T-helper 1 cell treated with Interleukin-12 subunit alpha and Interleukin-12 subunit beta and Interleukin-4 antibody, amounts not matched to agents 30 μg/mL and 1 μg/mL, for 36 hours (primary cell): ENCODE measurements at regions not wholly inside any gene's neighbourhood (a gene's known extent, or its start where the extent isn't known, plus 50 kb on each side); places are given as distances from the start of the nearest gene placed in this dataset.

Experiments used
- H3K27ac Mint-ChIP-seq: one replicate; pipeline ENCODE4 v1.8.0; 2021; ENCODE audit warnings: mild to moderate bottlenecking, mixed read lengths
- H3K27me3 Mint-ChIP-seq: one replicate; pipeline ENCODE4 v1.8.0; 2021; ENCODE audit warnings: low read depth, mixed read lengths
- H3K36me3 Mint-ChIP-seq: one replicate; pipeline ENCODE4 v1.8.0; 2021; ENCODE audit warnings: low read depth, mixed read lengths
- H3K4me1 Mint-ChIP-seq: one replicate; pipeline ENCODE4 v1.8.0; 2021; ENCODE audit warnings: low read depth, mixed read lengths
- H3K4me3 Mint-ChIP-seq: one replicate; pipeline ENCODE4 v1.8.0; 2021; ENCODE audit warnings: mild to moderate bottlenecking, moderate library complexity, mixed read lengths
- H3K9me3 Mint-ChIP-seq: one replicate; pipeline ENCODE4 v1.8.0; 2021; ENCODE audit warnings: mixed read lengths

DNA sequence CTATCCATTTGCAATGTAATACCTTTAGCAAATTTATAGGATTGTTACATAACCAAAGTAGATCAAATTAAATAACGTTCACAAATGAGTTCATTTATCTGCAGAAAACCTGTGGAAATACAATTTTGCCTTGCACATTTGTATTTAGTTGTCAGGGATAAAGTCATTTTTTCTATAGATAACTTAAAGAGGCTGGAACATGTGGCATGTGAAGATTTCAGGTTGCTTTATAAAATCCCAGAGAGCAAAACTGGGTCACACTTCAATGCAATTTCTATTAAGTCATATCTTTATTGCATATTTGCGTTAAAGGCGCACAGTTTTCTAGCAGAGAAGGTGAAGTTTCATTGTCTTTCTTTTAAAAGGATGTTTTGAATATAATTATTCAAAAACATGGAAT lies 342.4 kb downstream of the USP25 start:
- H3K9me3 Mint-ChIP-seq, result no peaks in the 10 kb centered on the region
- H3K27ac Mint-ChIP-seq, result no peak overlapping the region
- H3K4me1 Mint-ChIP-seq, result no peaks in the 10 kb centered on the region
- no peak overlapping the region for H3K4me3 Mint-ChIP-seq
- no peaks in the 10 kb centered on the region for H3K27me3 Mint-ChIP-seq
- no peaks in the 10 kb centered on the region for H3K36me3 Mint-ChIP-seq

DNA sequence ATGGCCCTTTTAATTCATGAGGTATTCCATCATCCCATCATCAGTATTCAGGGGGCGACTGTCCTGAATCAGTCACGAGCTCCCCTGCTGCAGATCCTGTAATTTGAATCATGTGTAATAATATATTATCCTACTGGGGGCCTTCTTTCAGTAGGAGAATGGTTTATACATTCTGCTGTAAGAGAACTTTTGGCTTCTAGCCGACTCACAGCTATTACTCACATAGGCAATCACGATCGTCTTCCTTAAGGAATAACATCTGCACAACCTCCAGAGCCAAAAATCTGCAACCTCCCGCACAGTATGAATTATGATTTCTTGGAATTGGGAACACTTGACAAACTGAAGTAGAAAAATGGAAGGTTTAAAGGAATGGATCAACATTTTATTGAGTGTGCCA lies 343.0 kb downstream of the USP25 start:
- Mint-ChIP-seq H3K27me3 (no peaks in the 10 kb centered on the region), H3K36me3 (no peaks in the 10 kb centered on the region), H3K9me3 (no peaks in the 10 kb centered on the region), H3K27ac (no peak overlapping the region), H3K4me3 (no peak overlapping the region), H3K4me1 (no peaks in the 10 kb centered on the region)

DNA sequence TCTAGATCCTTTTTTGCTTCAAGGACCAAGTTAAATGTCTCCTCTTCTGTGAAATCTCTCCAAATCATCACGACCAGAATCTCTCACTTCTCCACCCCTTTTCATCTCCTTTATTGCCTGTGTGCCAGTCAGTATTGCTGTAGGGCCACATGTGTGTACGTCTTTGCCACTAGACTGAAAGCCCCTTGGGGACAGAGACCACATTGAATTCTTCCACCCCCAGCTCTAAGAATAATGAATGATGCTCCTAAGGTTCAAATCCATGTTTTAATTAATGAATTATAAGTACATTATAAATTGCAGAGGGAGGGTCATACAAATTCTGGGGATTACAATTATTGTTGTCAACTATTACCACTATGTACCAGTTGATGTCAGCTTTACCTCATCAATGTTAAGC lies 343.8 kb downstream of the USP25 start:
- no peak overlapping the region for H3K27ac Mint-ChIP-seq
- H3K9me3 Mint-ChIP-seq, result no peaks in the 10 kb centered on the region
- H3K4me3 Mint-ChIP-seq, result no peak overlapping the region
- no peaks in the 10 kb centered on the region for H3K36me3 Mint-ChIP-seq
- no peaks in the 10 kb centered on the region for H3K4me1 Mint-ChIP-seq
- H3K27me3 Mint-ChIP-seq, result no peaks in the 10 kb centered on the region

DNA sequence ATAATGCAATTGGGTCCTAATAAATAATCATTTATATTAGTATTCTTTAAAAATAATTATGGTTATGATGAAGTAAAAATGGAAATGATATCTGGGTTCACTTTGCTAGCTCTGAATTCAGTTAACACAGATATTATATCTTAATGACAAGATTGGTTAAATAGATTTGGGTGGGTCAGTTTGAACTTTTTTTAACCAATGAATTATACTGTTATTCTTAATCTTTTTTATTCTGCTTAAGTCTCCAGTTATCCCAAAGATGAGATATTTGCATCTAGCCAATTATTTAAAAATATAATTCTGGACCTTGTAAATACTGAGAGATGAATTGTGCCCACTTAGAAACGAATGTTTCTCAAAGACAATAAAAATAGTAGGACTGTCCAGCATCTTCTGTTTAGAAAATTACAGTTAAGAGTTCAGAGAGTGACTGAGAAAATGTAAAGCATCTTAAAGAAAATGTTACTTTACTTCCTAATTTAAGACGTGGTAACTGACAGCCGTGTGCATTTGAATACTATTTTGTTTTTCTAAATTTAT lies 345.2 kb downstream of the USP25 start:
- H3K4me1 Mint-ChIP-seq, result no peaks in the 10 kb centered on the region
- H3K9me3 Mint-ChIP-seq, result no peaks in the 10 kb centered on the region
- no peaks in the 10 kb centered on the region for H3K36me3 Mint-ChIP-seq
- no peak overlapping the region for H3K27ac Mint-ChIP-seq
- H3K27me3 Mint-ChIP-seq, result no peaks in the 10 kb centered on the region
- H3K4me3 Mint-ChIP-seq, result no peak overlapping the region

DNA sequence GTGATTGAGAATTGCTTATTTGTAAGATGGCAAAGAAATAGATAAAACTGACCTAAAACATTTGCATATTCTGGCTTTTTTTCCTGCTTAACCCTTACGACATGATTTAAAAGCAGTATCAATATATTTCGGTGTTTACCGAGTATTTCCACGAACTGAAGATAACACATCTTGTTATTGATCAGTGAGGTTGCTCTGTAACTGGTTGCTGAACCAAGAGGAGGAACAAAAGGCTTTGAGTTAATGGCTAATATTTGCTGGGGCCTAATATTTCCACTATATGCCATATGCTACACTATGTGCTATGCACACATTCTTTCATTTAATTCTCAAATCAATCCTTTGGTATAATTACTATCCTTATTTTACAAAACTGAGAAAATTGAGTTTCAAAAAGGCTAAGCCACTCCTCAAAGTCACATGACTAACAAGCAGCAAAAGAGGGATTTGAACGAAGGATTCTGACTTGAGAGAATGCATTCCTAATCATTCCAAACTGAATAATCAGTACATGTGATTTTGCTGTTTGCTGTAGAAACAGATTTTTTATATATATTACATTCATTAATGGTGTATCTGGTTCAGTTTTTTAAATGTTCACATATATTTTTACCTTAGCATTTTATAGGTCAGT lies 346.0 kb downstream of the USP25 start:
- no peaks in the 10 kb centered on the region for H3K36me3 Mint-ChIP-seq
- no peaks in the 10 kb centered on the region for H3K9me3 Mint-ChIP-seq
- H3K4me3 Mint-ChIP-seq, result no peak overlapping the region
- no peaks in the 10 kb centered on the region for H3K4me1 Mint-ChIP-seq
- H3K27me3 Mint-ChIP-seq, result no peaks in the 10 kb centered on the region
- H3K27ac Mint-ChIP-seq, result no peak overlapping the region

DNA sequence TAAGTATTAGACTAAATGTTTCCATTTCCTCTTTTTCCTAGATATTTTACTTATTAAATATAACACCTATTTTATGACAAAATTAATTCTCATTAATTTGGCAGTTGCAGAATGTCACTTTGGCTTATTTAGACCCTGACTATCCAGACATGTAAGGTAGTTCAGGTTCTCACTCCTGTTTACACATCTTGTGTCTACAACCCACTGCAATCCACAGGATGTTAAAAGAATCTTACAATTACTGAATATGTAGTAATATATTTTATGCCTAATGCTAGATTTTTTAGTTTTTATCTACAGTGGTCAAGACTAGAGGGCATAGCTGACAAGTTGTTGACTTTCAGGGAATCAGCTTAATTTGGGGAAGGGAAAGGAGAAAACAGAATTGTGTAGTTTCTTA lies 346.7 kb downstream of the USP25 start:
- Mint-ChIP-seq H3K9me3 (no peaks in the 10 kb centered on the region), H3K4me3 (no peak overlapping the region), H3K27ac (no peak overlapping the region), H3K4me1 (no peaks in the 10 kb centered on the region), H3K36me3 (no peaks in the 10 kb centered on the region), H3K27me3 (no peaks in the 10 kb centered on the region)

DNA sequence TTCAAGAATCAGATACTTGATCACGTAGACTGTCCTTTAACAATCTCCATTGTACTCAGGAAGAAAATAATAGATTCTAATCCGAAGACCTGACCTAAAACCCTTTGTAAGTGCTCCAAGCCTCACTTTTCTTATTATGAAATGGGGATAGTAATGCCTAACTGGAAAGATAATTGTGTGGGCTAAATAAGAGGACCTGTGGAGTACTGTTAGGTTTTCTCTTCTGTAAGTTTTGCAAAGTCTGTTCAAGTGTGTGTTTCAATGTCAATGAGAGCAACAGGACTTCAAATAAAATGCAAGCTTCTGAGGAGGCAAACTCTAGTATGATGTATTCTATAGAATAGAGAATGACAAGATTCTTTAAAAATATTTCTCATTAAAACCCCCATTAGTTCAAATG lies 348.6 kb downstream of the USP25 start:
- Mint-ChIP-seq H3K9me3 (no peaks in the 10 kb centered on the region), H3K27me3 (no peaks in the 10 kb centered on the region), H3K36me3 (no peaks in the 10 kb centered on the region), H3K4me3 (no peak overlapping the region), H3K4me1 (no peaks in the 10 kb centered on the region), H3K27ac (no peak overlapping the region)

DNA sequence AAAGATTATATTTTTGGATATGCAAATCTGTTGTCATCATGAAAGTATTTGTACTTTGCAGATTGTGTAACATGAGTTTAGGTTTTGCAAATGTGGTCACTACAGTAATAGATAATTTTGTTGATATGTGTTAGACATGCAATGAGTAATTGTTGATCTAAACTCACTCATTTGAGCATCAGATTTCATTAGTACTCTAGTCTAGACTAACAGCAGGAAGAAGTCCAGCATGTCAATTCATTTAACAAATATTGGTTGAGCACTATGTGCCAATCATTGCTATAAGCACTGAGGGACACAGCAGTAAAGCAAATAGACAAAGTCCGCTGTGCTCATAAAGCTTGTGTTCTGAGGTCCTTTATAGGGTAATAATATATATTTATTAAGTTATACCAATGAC lies 350.0 kb downstream of the USP25 start:
- no peaks in the 10 kb centered on the region for H3K27me3 Mint-ChIP-seq
- no peaks in the 10 kb centered on the region for H3K36me3 Mint-ChIP-seq
- no peaks in the 10 kb centered on the region for H3K4me1 Mint-ChIP-seq
- H3K4me3 Mint-ChIP-seq, result no peak overlapping the region
- no peak overlapping the region for H3K27ac Mint-ChIP-seq
- H3K9me3 Mint-ChIP-seq, result no peaks in the 10 kb centered on the region

DNA sequence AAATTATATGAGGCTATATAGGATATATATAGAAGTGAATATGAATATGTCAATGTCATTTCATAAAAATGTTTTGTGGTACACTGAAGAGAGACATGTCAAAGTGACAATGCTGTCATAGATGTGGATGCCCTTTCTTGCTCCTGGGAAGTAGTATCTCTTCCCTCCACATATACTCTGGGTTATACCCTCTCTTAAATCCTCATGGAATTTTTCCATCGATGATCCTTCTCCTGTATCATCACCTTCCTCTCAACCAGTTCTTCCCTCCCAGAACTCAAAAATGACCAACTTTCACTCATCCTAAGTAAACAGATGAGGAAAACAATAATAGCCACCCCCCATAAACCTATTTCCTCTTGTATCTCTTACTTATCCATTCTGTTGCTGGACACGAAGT lies 351.5 kb downstream of the USP25 start:
- H3K27me3 Mint-ChIP-seq, result no peaks in the 10 kb centered on the region
- H3K36me3 Mint-ChIP-seq, result no peaks in the 10 kb centered on the region
- H3K27ac Mint-ChIP-seq, result no peak overlapping the region
- no peaks in the 10 kb centered on the region for H3K9me3 Mint-ChIP-seq
- H3K4me3 Mint-ChIP-seq, result no peak overlapping the region
- H3K4me1 Mint-ChIP-seq, result no peaks in the 10 kb centered on the region

DNA sequence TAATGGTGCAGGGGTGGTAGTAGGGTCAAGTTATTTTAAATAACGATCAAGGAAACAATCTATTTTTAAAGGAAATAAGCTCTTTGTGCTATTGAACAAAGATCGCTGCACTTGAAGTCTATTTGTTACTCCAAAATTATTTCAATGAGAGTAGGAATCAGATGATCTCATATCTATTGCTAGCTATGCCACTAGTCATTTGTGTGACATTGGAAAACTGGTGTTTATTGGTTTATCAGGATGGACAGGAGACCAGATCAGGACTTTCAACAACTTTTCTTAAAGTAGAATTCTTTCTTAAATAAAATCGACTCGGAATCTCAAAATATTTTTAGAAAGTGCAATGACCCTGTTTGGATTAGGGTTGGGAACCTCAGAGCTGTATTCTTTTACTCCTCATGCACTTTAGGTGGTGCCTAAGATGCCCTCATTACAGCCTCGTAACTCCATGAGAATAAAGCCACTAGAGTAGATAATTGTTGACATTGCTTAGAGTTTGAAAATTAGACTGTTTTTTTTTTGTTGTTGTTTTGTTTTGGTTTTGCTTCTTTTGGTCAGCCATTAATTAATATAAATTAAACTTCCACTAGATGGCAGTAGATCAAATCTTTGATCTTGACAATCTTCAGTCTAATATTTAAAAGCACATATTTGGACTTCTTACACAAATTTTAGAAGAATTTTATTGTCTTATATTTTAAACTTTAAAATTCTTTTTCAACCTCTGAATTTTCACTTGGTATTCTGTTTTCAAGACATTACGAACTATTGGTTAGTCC lies 352.4 kb downstream of the USP25 start:
- Mint-ChIP-seq H3K9me3 (no peaks in the 10 kb centered on the region), H3K27me3 (no peaks in the 10 kb centered on the region), H3K27ac (no peak overlapping the region), H3K36me3 (no peaks in the 10 kb centered on the region), H3K4me1 (no peaks in the 10 kb centered on the region), H3K4me3 (no peak overlapping the region)

DNA sequence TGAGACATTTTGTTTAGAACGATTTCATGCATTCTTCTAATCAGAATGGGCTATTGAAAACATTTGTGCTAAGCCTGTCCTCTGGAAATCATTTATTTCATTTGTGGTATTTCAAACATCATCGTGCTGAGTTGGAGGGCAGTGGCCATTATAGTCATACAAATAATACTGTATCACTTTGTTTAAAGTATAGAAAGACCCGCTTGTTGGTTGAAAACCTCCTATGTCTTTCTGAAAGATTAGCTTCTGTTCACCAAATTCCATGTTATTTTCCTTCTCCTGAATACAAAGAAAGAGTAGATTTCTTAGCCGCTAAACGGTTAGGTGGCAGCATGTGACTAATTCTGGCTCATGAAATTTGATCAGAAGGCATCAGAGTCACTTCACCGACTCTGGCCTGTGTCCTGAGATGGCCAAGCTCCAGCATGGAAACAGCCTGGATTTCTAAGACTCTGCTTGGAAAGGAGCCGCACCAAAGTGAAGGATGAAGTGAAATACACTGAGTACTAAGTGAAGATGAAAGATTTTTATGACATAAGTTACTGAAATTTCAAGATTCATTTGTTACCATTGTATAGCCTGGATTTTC lies 355.1 kb downstream of the USP25 start:
- Mint-ChIP-seq H3K9me3 (no peaks in the 10 kb centered on the region), H3K36me3 (no peaks in the 10 kb centered on the region), H3K27me3 (no peaks in the 10 kb centered on the region), H3K4me1 (no peaks in the 10 kb centered on the region), H3K4me3 (no peak overlapping the region), H3K27ac (no peak overlapping the region)

DNA sequence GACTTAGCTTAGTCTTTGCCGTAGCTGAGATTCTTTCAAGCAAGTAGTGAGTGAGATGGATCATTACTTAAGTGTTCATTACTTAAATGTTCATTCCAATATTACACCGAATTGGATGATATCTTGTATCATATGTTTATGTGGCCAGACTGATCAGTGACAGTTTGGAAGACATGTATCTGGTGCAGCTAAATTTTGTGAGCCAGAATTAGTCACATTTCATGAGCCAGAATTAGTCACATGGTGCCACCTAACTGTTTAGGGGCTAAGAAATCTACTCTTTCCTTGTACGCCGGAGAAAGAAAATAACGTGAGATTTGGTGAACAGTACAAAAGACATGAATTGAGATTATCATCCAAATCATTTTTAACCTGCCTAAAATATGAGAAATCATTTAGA lies 355.6 kb downstream of the USP25 start:
- no peaks in the 10 kb centered on the region for H3K36me3 Mint-ChIP-seq
- no peaks in the 10 kb centered on the region for H3K9me3 Mint-ChIP-seq
- H3K4me3 Mint-ChIP-seq, result no peak overlapping the region
- H3K27me3 Mint-ChIP-seq, result no peaks in the 10 kb centered on the region
- H3K27ac Mint-ChIP-seq, result no peak overlapping the region
- no peaks in the 10 kb centered on the region for H3K4me1 Mint-ChIP-seq

DNA sequence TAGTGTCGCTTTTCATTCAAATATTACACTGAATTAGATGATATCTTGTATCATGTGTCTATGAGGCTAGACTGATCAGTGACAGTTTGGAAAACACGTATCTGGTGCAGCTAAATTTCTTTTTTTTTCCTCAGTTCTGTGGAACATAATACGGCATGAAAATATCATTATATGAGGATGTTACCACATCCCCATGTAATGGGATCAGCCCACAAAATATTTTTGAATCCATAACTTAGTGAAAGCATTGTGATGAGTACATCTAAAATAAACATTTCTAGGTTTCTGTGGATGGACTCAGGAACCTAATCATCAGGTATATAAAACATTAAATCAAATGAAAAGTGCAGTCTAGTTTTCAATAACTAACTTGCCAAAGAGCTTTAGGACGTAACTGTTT lies 356.3 kb downstream of the USP25 start:
- Mint-ChIP-seq H3K27me3 (no peaks in the 10 kb centered on the region), H3K9me3 (no peaks in the 10 kb centered on the region), H3K27ac (no peak overlapping the region), H3K36me3 (no peaks in the 10 kb centered on the region), H3K4me1 (no peaks in the 10 kb centered on the region), H3K4me3 (no peak overlapping the region)

DNA sequence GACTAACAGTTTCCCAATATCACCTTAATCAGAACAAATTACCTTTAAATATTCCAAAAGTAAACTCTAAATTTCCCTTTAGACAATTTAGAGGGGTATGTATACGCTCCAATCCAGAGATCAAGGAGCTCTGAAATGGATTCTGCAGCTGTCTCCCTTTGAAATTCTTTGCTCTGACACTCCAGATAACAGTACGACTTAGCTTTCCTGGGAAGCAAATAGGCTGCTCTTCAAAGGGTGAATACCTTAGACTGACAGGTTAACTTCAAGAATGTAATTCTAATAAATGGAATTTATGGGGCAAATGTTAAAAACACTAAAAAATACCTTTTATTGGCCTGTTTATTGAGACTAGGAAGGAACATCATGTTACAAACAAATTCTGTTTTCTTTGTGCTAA lies 357.2 kb downstream of the USP25 start:
- H3K27me3 Mint-ChIP-seq, result no peaks in the 10 kb centered on the region
- H3K27ac Mint-ChIP-seq, result no peak overlapping the region
- H3K4me1 Mint-ChIP-seq, result no peaks in the 10 kb centered on the region
- H3K4me3 Mint-ChIP-seq, result no peak overlapping the region
- no peaks in the 10 kb centered on the region for H3K36me3 Mint-ChIP-seq
- no peaks in the 10 kb centered on the region for H3K9me3 Mint-ChIP-seq

DNA sequence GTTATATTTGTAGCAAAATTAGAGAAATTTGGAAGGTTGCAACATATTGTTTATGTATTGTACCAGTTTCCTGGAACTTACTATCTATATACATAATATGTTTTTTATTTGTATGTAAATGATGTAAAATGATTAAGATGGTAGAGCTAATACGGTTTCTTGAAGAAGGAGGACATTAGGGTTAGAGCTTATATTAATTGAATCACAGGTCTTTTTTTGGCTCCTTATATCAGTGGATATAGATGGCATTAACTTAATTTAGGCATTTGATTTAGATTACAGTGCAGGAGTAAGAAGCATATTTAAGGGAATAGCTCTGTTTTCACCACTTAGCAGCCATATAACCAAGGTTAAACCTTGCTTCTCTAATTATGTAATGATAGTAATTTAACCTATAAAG lies 357.7 kb downstream of the USP25 start:
- H3K27me3 Mint-ChIP-seq, result no peaks in the 10 kb centered on the region
- H3K4me3 Mint-ChIP-seq, result no peak overlapping the region
- no peaks in the 10 kb centered on the region for H3K36me3 Mint-ChIP-seq
- H3K27ac Mint-ChIP-seq, result no peak overlapping the region
- no peaks in the 10 kb centered on the region for H3K9me3 Mint-ChIP-seq
- no peaks in the 10 kb centered on the region for H3K4me1 Mint-ChIP-seq
